GM12878 (cell line): ENCODE measurements at regions not wholly inside any gene's neighbourhood (a gene's known extent, or its start where the extent isn't known, plus 50 kb on each side); places are given as distances from the start of the nearest gene placed in this dataset.

Source experiments
- ATAC-seq: fragments of 200-7000 bp; cut with Tn5 transposase; 3 replicates; pipeline ENCODE4 v1.9.1; 2020; ENCODE audit warnings: mild to moderate bottlenecking, moderate library complexity
- BruUV-seq: library from RNA; stranded (reverse); fragments of 400-500 nt; replicated peaks from 2 replicates; lab custom pipeline; 2021; lab: Mats Ljungman, UMichigan
- CTCF ChIA-PET: fragments of 300-600 bp; sonication (Branson Sonifier 250); formaldehyde crosslinking; extraction: SDS; loops from one replicate; lab custom pipeline; 2021; ENCODE audit warnings: inconsistent platforms; lab: Yijun Ruan, JAX
- POLR2A ChIA-PET: fragments of 350-600 bp; formaldehyde crosslinking; extraction: SDS; loops from one replicate; lab custom pipeline; 2021; ENCODE audit warnings: inconsistent platforms; lab: Charles Lee
- RAD21 ChIA-PET: fragments of 300-600 bp; sonication (Branson Sonifier 250); formaldehyde crosslinking; loops from one replicate; lab custom pipeline; 2023; ENCODE audit warnings: antibody characterized with exemption; ENCODE audit not compliant: unreplicated experiment; lab: Charles Lee
- SMC1A ChIA-PET: fragments of 300-600 bp; sonication (Branson Sonifier 250); formaldehyde crosslinking; loops from one replicate; lab custom pipeline; 2023; ENCODE audit not compliant: unreplicated experiment, uncharacterized antibody; lab: Charles Lee
- DNase-seq: peaks from one replicate; pipeline ENCODE4 v3.0.0-alpha.2; 2011; ENCODE audit warnings: low read depth, low spot score
- FAIRE-seq: peaks from 3 replicates; lab custom pipeline; 2011; peaks lifted over from hg19 to GRCh38; lab: Jason Lieb, UNC
- H2AFZ ChIP-seq: 2 replicates; pipeline ENCODE4 v1.6.0; 2011; ENCODE audit warnings: low read depth, low read length, control low read depth; ENCODE audit not compliant: control insufficient read depth
- H3K27ac ChIP-seq: 2 replicates; pipeline ENCODE4 v1.5.1; 2011; ENCODE audit warnings: control low read depth; ENCODE audit not compliant: control insufficient read depth, insufficient read depth
- H3K27me3 ChIP-seq, 2 experiments: replicated peaks in 1 of 2; 2 replicates each; pipeline versions ENCODE4 v1.6.0 to v1.6.1; 2011; ENCODE audit warnings: low read length in 1 of 2; ENCODE audit not compliant: control insufficient read depth in 2 of 2, insufficient read depth in 2 of 2
- H3K36me3 ChIP-seq, 2 experiments: 2 replicates each; pipeline ENCODE4 v1.5.1; 2011; ENCODE audit warnings: low read length in 1 of 2; ENCODE audit not compliant: control insufficient read depth in 2 of 2, insufficient read depth in 2 of 2
- H3K4me1 ChIP-seq: 2 replicates; pipeline ENCODE4 v1.6.1; 2011; ENCODE audit warnings: mild to moderate bottlenecking, low read length, moderate library complexity, mixed read lengths; ENCODE audit not compliant: control insufficient read depth, insufficient read depth
- H3K4me2 ChIP-seq: 2 replicates; pipeline ENCODE4 v1.6.0; 2011; ENCODE audit warnings: control low read depth; ENCODE audit not compliant: control insufficient read depth, insufficient read depth
- H3K4me3 ChIP-seq: fragments of 200-600 bp; sonication (generic); 2 replicates; pipeline ENCODE4 v1.5.1; 2016
- H3K79me2 ChIP-seq: 2 replicates; pipeline ENCODE4 v1.6.0; 2011; ENCODE audit warnings: low read length; ENCODE audit not compliant: control insufficient read depth, insufficient read depth
- H3K9ac ChIP-seq: 2 replicates; pipeline ENCODE4 v1.8.0; 2011; ENCODE audit warnings: low read length, control low read depth, mixed read lengths; ENCODE audit not compliant: control insufficient read depth, insufficient read depth
- H3K9me3 ChIP-seq: replicated peaks from 3 replicates; pipeline ENCODE4 v1.5.1; 2011; ENCODE audit warnings: mild to moderate bottlenecking, low read length; ENCODE audit not compliant: control insufficient read depth, insufficient read depth
- H4K20me1 ChIP-seq: 2 replicates; pipeline ENCODE4 v1.6.0; 2011; ENCODE audit not compliant: control insufficient read depth, insufficient read depth
- CHD2 ChIP-seq: IDR thresholded peaks from 2 replicates; pipeline ENCODE4 v1.6.1; 2011; ENCODE audit warnings: low read depth, low read length, improper control_type of control experiment, borderline replicate concordance
- CREM ChIP-seq: IDR thresholded peaks from 2 replicates; pipeline ENCODE4 v1.6.1; 2014; ENCODE audit warnings: antibody characterized with exemption, low read depth
- EGR1 ChIP-seq, 2 experiments: IDR thresholded peaks; 1 replicate in 1 of 2; 2 replicates in 1 of 2; pipeline ENCODE4 v1.6.1; 2011 to 2012; ENCODE audit warnings: low read depth in 2 of 2, low read length in 2 of 2, borderline replicate concordance in 1 of 2, mild to moderate bottlenecking in 1 of 2, moderate library complexity in 1 of 2
- IKZF1 ChIP-seq: fragments of 450-650 bp; conservative IDR thresholded peaks from 2 replicates; pipeline ENCODE4 v1.6.1; 2017; ENCODE audit warnings: antibody characterized with exemption, mild to moderate bottlenecking
- IKZF2 ChIP-seq, 2 experiments: fragments of 450-650 bp; IDR thresholded peaks; 2 replicates each; pipeline ENCODE4 v1.6.1; 2017; ENCODE audit warnings: mild to moderate bottlenecking in 2 of 2, moderate library complexity in 2 of 2
- NR2C2 ChIP-seq: IDR thresholded peaks from 2 replicates; pipeline ENCODE4 v1.6.1; 2011; ENCODE audit warnings: borderline replicate concordance, low read depth; ENCODE audit not compliant: control insufficient read depth, insufficient read length
- NR2F1 ChIP-seq: fragments of 450-650 bp; conservative IDR thresholded peaks from 2 replicates; pipeline ENCODE4 v1.6.1; 2017; ENCODE audit warnings: mild to moderate bottlenecking
- POU2F2 ChIP-seq: IDR thresholded peaks from 3 replicates; pipeline ENCODE4 v1.6.1; 2011; ENCODE audit warnings: low read depth, mild to moderate bottlenecking, low read length, borderline replicate concordance
- SIN3A ChIP-seq: IDR thresholded peaks from 2 replicates; pipeline ENCODE4 v1.6.1; 2012; ENCODE audit warnings: low read depth, low read length, improper control_type of control experiment
- SKIL ChIP-seq: fragments of 450-650 bp; IDR thresholded peaks from 2 replicates; pipeline ENCODE4 v1.6.1; 2017; ENCODE audit warnings: mild to moderate bottlenecking, low read depth, inconsistent platforms; ENCODE audit not compliant: poor library complexity, severe bottlenecking
- SPI1 ChIP-seq: IDR thresholded peaks from 2 replicates; pipeline ENCODE4 v1.6.1; 2011; ENCODE audit warnings: low read depth, mild to moderate bottlenecking, low read length, moderate library complexity, borderline replicate concordance; ENCODE audit not compliant: insufficient read depth
- SREBF2 ChIP-seq: IDR thresholded peaks from 2 replicates; pipeline ENCODE4 v1.6.1; 2012; ENCODE audit warnings: mild to moderate bottlenecking, low read length
- STAT1 ChIP-seq: fragments of 450-650 bp; conservative IDR thresholded peaks from 2 replicates; pipeline ENCODE4 v1.6.1; 2014; ENCODE audit warnings: antibody characterized with exemption, mild to moderate bottlenecking
- WRNIP1 ChIP-seq: IDR thresholded peaks from 2 replicates; pipeline ENCODE4 v1.6.1; 2011; ENCODE audit warnings: low read depth, low read length, improper control_type of control experiment, borderline replicate concordance
- WGBS: methylation state at CpG from one replicate; pipeline ENCODE4 v1.1.6; 2016; ENCODE audit warnings: low lambda C conversion rate; ENCODE audit not compliant: insufficient replicate concordance, insufficient coverage; ENCODE audit errors: missing lambda C conversion rate; 5-methylcytosine and 5-hydroxymethylcytosine counted together
- in situ Hi-C: fragments of 300-500 bp; cut with MboI; formaldehyde crosslinking; loops from 9 replicates; pipeline ENCODE4 v1.14.3; 2018; ENCODE audit warnings: mixed read lengths
- intact Hi-C: fragments of 100-400 bp; cut with micrococcal nuclease; formaldehyde crosslinking; loops from one replicate; pipeline ENCODE4 v1.14.2; 2022; ENCODE audit not compliant: unreplicated experiment
- TF ChIP-seq, protein P1 (sequence below), 3 experiments: IDR thresholded peaks in 2 of 3; conservative IDR thresholded peaks in 1 of 3; 2 replicates each; pipeline ENCODE4 v1.5.1; 2011; ENCODE audit warnings: low read depth in 3 of 3, low read length in 3 of 3, mild to moderate bottlenecking in 3 of 3, control low read depth in 2 of 3, moderate library complexity in 2 of 3, inconsistent platforms in 1 of 3, mixed read lengths in 1 of 3; ENCODE audit not compliant: control insufficient read depth in 2 of 3, insufficient read depth in 1 of 3; ENCODE audit errors: extremely low read depth in 1 of 3

GRCh38 chr18:23313379-23313778, 139.7 kb upstream of the RIOK3 start:
- Histone ChIP-seq H3K4me2 (no peak overlapping the region), H3K27me3 (no peaks in the 10 kb centered on the region), H3K9me3 (no peaks in the 10 kb centered on the region), H3K4me3 (no peak overlapping the region), H3K36me3 (no peaks in the 10 kb centered on the region; a peak in 1 of 4 replicates), H3K79me2 (no peaks in the 10 kb centered on the region), H3K9ac (no peak overlapping the region), H2AFZ (no peak overlapping the region), H3K27ac (no peak overlapping the region), H4K20me1 (no peaks in the 10 kb centered on the region), H3K4me1 (peaks cover 7% of the 10 kb centered on the region)
- ChIA-PET POLR2A (no interaction called here), RAD21 (no interaction called here), SMC1A (interaction anchor here (0.6 kb wide), 1 partner anchor 89 kb away, joined by 3 read pairs; no protein-coding TSS in a partner anchor), CTCF (no interaction called here)
- FAIRE-seq (no peak), DNase-seq (no peak), ATAC-seq (peak; percentile 51)
- 100% methylated on average over 1 of the region's 1 CpG for WGBS
- intact Hi-C loops = no loop called here
- TF ChIP-seq SREBF2 (no peak), IKZF1 (peak; percentile 35), SKIL (no peak), EGR1 (IDR thresholded peaks at IDR 0.05; ENCODE audit: borderline replicate concordance in 1 of 2, low read depth in 2 of 2, low read length in 2 of 2) (no peak), STAT1 (no peak), SPI1 (peak; percentile 37; the same call in 1 of the 2 replicates), WRNIP1 (no peak), NR2C2 (no peak), SIN3A (no peak), POU2F2 (no peak), CREM (no peak), IKZF2 (IDR thresholded peaks at IDR 0.05) (peak; percentile 39 to 51; a peak in 3 of 4 replicates), NR2F1 (0 out of 2 replicates have a peak, but pooled peaks have one; percentile 24), CHD2 (no peak)
- TF ChIP-seq, protein P1, sequence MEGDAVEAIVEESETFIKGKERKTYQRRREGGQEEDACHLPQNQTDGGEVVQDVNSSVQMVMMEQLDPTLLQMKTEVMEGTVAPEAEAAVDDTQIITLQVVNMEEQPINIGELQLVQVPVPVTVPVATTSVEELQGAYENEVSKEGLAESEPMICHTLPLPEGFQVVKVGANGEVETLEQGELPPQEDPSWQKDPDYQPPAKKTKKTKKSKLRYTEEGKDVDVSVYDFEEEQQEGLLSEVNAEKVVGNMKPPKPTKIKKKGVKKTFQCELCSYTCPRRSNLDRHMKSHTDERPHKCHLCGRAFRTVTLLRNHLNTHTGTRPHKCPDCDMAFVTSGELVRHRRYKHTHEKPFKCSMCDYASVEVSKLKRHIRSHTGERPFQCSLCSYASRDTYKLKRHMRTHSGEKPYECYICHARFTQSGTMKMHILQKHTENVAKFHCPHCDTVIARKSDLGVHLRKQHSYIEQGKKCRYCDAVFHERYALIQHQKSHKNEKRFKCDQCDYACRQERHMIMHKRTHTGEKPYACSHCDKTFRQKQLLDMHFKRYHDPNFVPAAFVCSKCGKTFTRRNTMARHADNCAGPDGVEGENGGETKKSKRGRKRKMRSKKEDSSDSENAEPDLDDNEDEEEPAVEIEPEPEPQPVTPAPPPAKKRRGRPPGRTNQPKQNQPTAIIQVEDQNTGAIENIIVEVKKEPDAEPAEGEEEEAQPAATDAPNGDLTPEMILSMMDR (IDR thresholded peaks at IDR 0.05 in 2 of 3, conservative IDR thresholded peaks at IDR 0.05 in 1 of 3; ENCODE audit: control insufficient read depth in 2 of 3, extremely low read depth in 1 of 3, insufficient read depth in 1 of 3, low read depth in 3 of 3, low read length in 3 of 3) = no peak
- in situ Hi-C loops = no loop called here
- BruUV-seq = no TSS peak
